Ureter (tissue), 1 donor: ENCODE measurements at regions not wholly inside any gene's neighbourhood (a gene's known extent, or its start where the extent isn't known, plus 50 kb on each side); places are given as distances from the start of the nearest gene placed in this dataset.

ENCODE experiments used
- DNase-seq: peaks from one replicate; pipeline ENCODE4 v3.0.0-alpha.2; 2020; ENCODE audit warnings: low spot score
- donor health status: DM: yes; HTN: yes; CAD: no.

- no peak for DNase-seq
Measured at GRCh38 chr3:162810776-162811175, 1314.2 kb downstream of the OTOL1 start.

- no peak for DNase-seq
Measured at GRCh38 chr3:162842549-162843216, 1346.1 kb downstream of the OTOL1 start.

DNA sequence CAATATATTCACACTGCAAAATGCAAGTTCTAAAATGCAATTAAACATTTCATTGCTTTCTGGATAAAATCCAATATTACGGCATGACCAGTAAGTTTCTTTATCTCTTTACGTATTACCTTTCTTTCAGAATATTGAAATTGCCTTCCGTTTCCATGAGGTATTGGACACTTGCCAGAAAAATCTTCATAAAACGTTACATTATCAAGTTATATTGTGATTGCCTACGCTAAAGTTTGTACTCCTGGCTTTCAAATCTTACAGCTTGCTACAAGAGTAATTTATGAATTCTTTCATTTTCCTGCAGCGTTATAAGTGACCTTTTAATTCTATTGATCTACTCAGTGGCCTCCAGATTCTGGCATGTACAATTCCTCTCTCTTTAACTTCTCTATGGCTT lies 1349.3 kb downstream of the OTOL1 start:
- no peak for DNase-seq

GRCh38 chr3:162847511-162847910 lies 1350.9 kb downstream of the OTOL1 start:
- no peak for DNase-seq

- DNase-seq = no peak
Measured at GRCh38 chr3:162863579-162863978, 1367.0 kb downstream of the OTOL1 start.

DNA sequence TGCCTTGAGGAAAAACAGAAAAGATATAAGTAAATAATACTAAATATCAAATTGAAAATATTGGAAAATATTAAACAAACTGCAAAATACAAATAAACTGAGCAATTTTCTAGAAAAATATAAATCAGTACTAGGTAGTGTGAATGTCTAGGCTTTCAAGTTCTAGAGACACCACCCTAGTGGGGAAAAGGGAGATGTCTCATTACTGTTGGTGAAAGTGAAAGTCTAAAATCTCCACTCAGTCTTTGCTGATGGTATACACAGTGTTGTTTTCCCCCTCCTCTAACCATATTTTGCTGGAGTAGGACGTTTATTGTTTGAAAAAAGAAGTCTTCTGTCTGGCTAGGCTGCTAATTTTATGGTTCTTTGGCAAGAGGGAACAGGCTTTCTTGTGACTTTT lies 1368.9 kb downstream of the OTOL1 start:
- DNase-seq = no peak

DNA sequence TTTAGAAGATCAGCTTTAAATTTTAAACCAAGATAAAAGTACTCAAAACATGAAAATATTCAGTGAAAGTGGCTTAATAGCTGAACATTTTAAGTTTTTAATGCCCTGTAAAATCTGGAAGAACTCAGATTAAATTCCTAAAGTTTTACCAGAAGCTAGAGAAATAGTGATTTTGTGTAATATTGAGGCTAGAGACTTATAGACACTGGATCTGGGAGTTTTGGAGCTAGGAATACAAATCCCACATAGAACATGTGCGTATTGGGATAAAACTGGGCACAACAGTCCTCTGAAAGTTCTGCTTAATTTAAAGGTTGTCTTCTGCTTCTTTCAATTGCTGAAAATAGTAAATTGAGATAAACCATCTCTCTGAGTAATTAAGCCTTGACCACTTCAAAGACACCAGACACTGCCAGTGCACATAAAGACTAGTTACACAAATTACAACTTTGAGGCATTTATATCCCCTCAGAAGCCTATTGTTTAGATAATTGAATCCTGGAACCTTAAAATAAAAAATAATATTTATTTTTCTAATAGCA lies 1382.5 kb downstream of the OTOL1 start:
- no peak for DNase-seq

- no peak for DNase-seq
Measured at GRCh38 chr3:162884373-162884772, 1387.8 kb downstream of the OTOL1 start.

- no peak for DNase-seq
Measured at GRCh38 chr3:162892921-162893793, 1396.5 kb downstream of the OTOL1 start.

GRCh38 chr3:162897291-162897690 lies 1400.7 kb downstream of the OTOL1 start:
- no peak for DNase-seq

DNA sequence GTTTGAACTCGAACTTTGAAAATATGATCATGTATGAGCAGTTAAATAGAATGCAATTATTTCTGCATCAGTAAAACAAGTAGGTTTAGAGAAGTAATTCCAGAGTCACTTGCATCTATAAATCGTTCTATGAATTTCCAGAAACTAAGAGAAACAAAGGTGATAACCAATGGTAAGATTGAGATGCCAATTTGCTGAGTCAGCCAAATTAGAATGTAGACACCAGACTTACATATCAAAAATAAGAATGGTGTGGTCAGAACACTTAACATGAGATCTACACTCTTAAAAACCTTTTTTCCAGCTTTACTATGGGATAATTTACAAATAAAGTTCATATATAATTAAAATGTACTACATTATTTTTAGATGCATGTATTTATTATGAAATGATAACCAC lies 1435.9 kb downstream of the OTOL1 start:
- no peak for DNase-seq

DNA sequence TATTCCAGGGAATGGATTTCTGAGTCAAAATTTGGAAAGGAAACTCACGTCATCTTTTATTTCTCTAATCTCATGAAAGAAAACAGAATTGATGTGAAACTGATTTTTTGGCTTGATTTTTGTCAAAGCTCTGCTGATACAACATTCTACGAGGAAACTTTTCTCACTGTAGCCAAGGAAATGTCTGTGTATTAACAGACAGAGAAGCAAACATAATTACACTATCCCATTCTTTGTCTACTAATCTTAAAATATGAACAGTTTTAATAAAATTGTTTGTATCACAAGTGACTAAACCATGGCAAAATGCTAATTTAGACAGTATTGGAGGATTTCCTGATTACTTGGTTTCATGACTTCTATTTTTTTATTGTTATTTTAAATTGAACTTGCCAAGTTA lies 1437.0 kb downstream of the OTOL1 start:
- DNase-seq = no peak

DNA sequence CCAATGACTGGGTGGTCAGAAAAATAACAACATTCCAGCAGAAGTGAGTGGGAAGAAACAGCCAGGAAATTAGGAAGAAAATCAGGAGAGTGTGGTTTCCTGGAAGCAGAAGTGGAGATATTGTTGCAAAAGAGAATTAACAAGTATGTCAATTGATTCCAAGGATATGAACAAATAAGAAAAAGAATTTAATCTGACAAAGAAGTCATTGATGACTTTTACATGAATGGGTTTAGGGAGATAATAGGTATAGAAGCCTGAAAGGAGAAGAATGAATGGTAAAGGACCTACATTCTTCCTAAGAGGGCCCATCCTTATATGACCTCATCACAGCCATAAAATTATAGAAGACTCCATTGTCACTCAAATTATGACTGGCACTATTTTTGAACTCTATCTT lies 1440.1 kb downstream of the OTOL1 start:
- DNase-seq = no peak

DNA sequence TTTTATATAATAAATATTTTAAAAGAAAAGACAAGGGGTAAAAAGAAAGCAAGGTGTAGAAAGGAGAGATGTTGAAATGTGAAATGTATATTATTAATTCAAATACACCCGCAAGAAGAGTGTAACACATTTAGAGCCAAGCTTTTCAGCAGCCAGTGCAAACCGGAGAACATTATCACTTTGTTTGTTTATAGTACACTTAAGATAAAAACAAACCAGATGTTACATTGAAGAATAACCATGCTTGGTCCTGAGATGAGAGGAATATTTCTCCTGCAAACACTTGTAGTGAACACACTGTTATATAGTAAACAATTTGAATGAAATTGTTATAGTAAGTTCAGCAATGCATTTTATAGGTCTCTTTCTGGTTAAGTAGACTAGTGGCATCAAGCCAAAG lies 1441.5 kb downstream of the OTOL1 start:
- DNase-seq = no peak

- no peak for DNase-seq
Measured at GRCh38 chr3:162945626-162946025, 1449.0 kb downstream of the OTOL1 start.

- DNase-seq = no peak
Measured at GRCh38 chr3:162956711-162957110, 1460.1 kb downstream of the OTOL1 start.

GRCh38 chr3:162960269-162960668 lies 1463.7 kb downstream of the OTOL1 start:
- no peak for DNase-seq

DNA sequence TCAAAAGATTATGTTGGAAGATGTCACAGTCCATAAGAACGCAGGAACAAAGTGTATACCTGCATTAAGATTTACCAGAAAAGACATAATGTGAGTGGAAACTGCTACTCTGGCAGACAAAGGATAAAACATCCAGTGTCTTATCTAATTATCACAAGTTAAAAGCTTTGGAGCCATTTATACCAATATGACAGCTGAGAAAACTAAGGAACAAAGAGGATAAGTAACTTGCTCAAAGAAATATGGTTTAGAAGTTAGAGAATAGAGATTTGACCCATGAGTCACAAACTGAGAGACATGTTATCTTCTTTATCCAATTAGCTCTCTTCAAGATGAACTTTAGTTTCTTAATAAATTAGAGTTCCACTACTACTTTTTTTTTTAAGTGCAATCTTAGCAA lies 1473.7 kb downstream of the OTOL1 start:
- no peak for DNase-seq

DNA sequence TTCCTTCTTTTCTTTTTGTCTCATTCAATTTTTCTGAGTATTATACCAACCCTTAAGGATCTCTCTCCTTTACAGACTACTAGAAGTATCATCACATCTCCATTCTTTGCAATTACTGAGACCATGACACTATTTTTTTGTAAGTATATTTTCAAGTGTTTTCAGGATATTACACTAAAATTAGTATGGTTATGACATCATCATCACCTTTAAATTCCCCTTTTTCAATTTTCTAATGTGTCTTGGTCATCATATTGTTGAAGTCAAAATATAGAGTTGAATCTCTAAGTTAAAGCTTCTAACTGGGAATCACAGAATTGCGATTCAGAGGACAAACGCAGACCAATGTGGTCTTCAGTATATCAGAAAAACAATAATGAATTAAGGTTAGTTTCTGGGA lies 1475.1 kb downstream of the OTOL1 start:
- DNase-seq = no peak

DNA sequence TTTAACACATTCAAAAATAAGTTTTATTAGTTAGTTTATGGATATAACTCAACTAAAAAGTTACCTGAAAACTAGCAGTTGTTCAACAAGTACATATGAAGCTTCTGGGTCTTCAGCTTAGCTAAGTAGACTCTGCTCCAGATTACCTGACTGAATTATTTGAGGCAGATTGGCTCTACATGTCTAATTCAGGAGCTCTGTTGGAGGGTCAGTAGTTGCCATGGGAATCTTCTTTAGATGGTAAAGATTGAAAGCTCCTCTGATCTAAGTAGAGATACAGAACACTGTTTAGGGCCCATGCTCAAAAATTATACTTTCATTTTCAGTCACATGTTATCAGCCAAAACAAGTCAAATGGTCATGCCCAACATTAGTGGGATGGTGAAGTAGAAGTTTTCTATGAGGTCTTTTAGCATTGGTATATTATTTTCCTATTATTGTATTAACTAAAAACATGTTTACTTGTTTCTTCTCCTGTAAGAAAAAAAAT lies 1476.9 kb downstream of the OTOL1 start:
- no peak for DNase-seq

DNA sequence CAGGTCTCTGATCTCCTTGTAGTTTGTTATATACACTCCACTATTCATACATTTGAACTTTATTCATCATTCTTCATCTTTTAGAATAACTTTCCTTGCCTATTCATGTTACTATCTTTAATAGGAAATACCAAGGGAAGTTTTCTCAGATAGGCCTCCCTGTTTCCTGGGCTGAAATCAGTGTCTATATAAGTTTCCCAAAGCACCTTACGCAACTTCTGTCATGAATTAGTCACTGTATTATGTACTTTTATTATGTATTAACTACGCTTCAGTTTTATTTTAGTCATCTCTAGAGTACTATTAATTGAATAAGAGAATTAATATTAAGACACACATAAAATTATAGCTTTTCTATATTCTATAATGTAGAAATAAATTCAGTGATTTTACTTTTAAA lies 1481.5 kb downstream of the OTOL1 start:
- DNase-seq = no peak

GRCh38 chr3:162984746-162985145 lies 1488.1 kb downstream of the OTOL1 start:
- DNase-seq = no peak
